OCI-LY1 (cell line): ENCODE measurements at regions not wholly inside any gene's neighbourhood (a gene's known extent, or its start where the extent isn't known, plus 50 kb on each side); places are given as distances from the start of the nearest gene placed in this dataset.

ENCODE experiments used
- CTCF ChIP-seq: fragments of 200-600 bp; sonication (generic), shearing (Covaris generic); IDR thresholded peaks from 2 replicates; pipeline ENCODE4 v1.5.1; 2017; ENCODE audit warnings: mild to moderate bottlenecking, antibody characterized with exemption, low read length, moderate library complexity, mixed read lengths
- EZH2 ChIP-seq: fragments of 200-600 bp; sonication (generic), shearing (Covaris generic); IDR thresholded peaks from 2 replicates; pipeline ENCODE4 v1.8.0; 2017; ENCODE audit warnings: borderline replicate concordance, mixed run types, mild to moderate bottlenecking, antibody characterized with exemption, low read length, moderate library complexity, mixed read lengths

DNA sequence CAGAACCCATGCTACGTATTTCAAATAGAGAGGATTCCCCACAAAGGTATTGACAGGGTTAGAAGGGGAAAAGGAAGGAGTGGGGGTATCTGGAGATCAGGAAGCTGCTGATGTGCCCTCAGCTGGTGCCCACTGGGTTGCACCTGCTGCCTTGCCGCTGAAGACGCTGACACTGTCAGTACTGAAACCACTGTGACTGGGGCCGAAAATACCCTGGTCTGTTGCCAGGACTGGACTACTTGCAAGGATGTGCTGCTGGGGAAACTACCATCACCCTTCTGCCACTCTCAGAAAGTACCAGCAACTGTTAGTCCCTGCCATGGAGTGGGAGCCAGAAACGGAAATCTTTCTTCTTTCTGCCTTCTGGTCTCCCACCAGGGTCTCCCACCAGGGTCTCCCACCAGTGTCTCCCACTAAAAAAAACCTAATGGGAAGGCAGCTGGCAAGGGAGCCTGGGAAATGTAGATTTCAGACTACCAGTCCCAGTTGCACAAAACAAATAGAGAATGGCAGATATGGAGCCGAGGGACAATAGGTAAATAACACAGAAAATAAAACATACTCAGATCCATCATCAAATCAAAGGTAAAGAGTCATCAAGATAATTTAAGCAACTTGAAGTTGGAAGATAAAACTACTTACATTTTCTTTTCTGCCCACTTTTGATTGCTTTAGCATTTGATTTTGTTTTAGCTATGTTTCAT lies 204.8 kb downstream of the TPBG start:
- TF ChIP-seq CTCF (no peak), EZH2 (no peak)
